Endodermal cell (in vitro differentiated cells): ENCODE measurements at regions not wholly inside any gene's neighbourhood (a gene's known extent, or its start where the extent isn't known, plus 50 kb on each side); places are given as distances from the start of the nearest gene placed in this dataset.

Experiments
- DNase-seq: peaks from one replicate; pipeline ENCODE4 v3.0.0-alpha.2; 2017
- H3K27ac ChIP-seq: 2 replicates; pipeline ENCODE4 v1.5.1; 2013; ENCODE audit warnings: mild to moderate bottlenecking, low read depth, low read length, moderate library complexity
- H3K27me3 ChIP-seq: 2 replicates; pipeline ENCODE4 v1.6.1; 2013; ENCODE audit warnings: mild to moderate bottlenecking, low read length, moderate library complexity; ENCODE audit not compliant: insufficient read depth, control insufficient read depth, poor library complexity, severe bottlenecking
- H3K36me3 ChIP-seq: 2 replicates; pipeline ENCODE4 v1.7.0; 2013; ENCODE audit warnings: mild to moderate bottlenecking, low read length, moderate library complexity; ENCODE audit not compliant: control insufficient read depth, insufficient read depth
- H3K4me1 ChIP-seq: one replicate; pipeline ENCODE4 v1.7.0; 2013; ENCODE audit warnings: low read length; ENCODE audit not compliant: control insufficient read depth, insufficient read depth
- H3K4me3 ChIP-seq: 2 replicates; pipeline ENCODE4 v1.5.1; 2013; ENCODE audit warnings: mild to moderate bottlenecking, low read length, moderate library complexity
- H3K9ac ChIP-seq: 2 replicates; pipeline ENCODE4 v1.6.1; 2013; ENCODE audit warnings: mild to moderate bottlenecking, low read length, moderate library complexity; ENCODE audit not compliant: poor library complexity, severe bottlenecking; ENCODE audit errors: extremely low read depth
- H3K9me3 ChIP-seq: 2 replicates; pipeline ENCODE4 v1.6.1; 2013; ENCODE audit warnings: mild to moderate bottlenecking, low read length, moderate library complexity; ENCODE audit not compliant: control insufficient read depth
- H3K27ac Mint-ChIP-seq: 2 replicates; pipeline ENCODE4 v1.8.0; 2020; ENCODE audit warnings: mixed read lengths
- H3K27me3 Mint-ChIP-seq: 2 replicates; pipeline ENCODE4 v1.8.0; 2021; ENCODE audit warnings: mild to moderate bottlenecking, mixed read lengths; ENCODE audit not compliant: insufficient read depth
- H3K36me3 Mint-ChIP-seq: 2 replicates; pipeline ENCODE4 v1.8.0; 2020; ENCODE audit warnings: low read depth, mixed read lengths
- H3K4me1 Mint-ChIP-seq: 2 replicates; pipeline ENCODE4 v1.8.0; 2020; ENCODE audit warnings: mixed read lengths
- H3K4me3 Mint-ChIP-seq: 2 replicates; pipeline ENCODE4 v1.8.0; 2020; ENCODE audit warnings: mild to moderate bottlenecking, moderate library complexity, mixed read lengths
- H3K9me3 Mint-ChIP-seq: 2 replicates; pipeline ENCODE4 v1.8.0; 2020; ENCODE audit warnings: mild to moderate bottlenecking, mixed read lengths
- CTCF ChIP-seq: fragments of 200-600 bp; sonication (generic); conservative IDR thresholded peaks from 2 replicates; pipeline ENCODE4 v1.5.0; 2021; ENCODE audit warnings: antibody characterized with exemption, mild to moderate bottlenecking
- WGBS, 2 experiments: methylation state at CpG; one replicate each; pipeline versions ENCODE4 v1.1.5 to v1.1.7; 2013; ENCODE audit warnings: missing lambda C conversion rate in 2 of 2, mixed read lengths in 1 of 2; ENCODE audit not compliant: insufficient coverage in 1 of 2, insufficient read length in 1 of 2; 5-methylcytosine and 5-hydroxymethylcytosine counted together

GRCh38 chr4:100268789-100269188 lies 78.5 kb upstream of the DDIT4L start:
- 82 to 92% methylated on average over 2 of the region's 2 CpGs for WGBS, 2 experiments
- H3K4me3 ChIP-seq: no peak overlapping the region

DNA sequence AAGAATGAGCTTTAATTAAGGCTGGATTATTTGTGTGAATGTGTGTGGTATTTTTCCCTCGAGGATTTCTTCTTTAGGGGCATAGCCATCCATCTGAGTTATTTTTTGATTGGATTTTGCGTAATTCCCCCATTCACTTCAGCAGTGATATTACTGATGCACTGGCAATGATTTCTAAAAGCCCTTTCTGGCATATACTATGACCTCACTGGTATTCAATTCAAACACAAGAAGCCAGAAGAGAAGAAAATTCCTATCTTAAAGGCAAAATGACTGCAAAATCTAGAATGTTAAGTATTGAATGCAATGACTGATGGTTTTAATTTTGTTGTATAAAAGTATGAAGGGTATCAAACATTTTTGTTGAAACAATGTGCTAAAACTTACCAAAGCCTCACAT lies 71.1 kb upstream of the DDIT4L start:
- no peak for DNase-seq
- Mint-ChIP-seq H3K27ac (no peak overlapping the region), H3K27me3 (no peaks in the 10 kb centered on the region), H3K4me1 (peaks cover 12% of the 10 kb centered on the region), H3K36me3 (no peaks in the 10 kb centered on the region), H3K9me3 (peaks cover 24% of the 10 kb centered on the region), H3K4me3 (no peak overlapping the region)
- Histone ChIP-seq H3K36me3 (no peaks in the 10 kb centered on the region), H3K9me3 (no peaks in the 10 kb centered on the region), H3K27ac (no peak overlapping the region), H3K9ac (no peak overlapping the region), H3K4me3 (no peak overlapping the region), H3K4me1 (no peaks in the 10 kb centered on the region), H3K27me3 (no peaks in the 10 kb centered on the region)
- no peak for TF ChIP-seq CTCF
- 91 to 100% methylated on average over 2 of the region's 2 CpGs for WGBS, 2 experiments

More at GRCh38 chr4:100268789-100269188, 78.5 kb upstream of the DDIT4L start:
- no peak for DNase-seq
- Mint-ChIP-seq H3K4me3 (no peak overlapping the region), H3K27me3 (no peaks in the 10 kb centered on the region), H3K36me3 (no peaks in the 10 kb centered on the region), H3K4me1 (no peaks in the 10 kb centered on the region), H3K9me3 (peaks cover 35% of the 10 kb centered on the region), H3K27ac (no peak overlapping the region)
- TF ChIP-seq CTCF: no peak
- no peaks in the 10 kb centered on the region for H3K4me1 ChIP-seq
- H3K9ac ChIP-seq: no peak overlapping the region
- H3K27ac ChIP-seq: no peak overlapping the region
- H3K9me3 ChIP-seq: peaks cover 19% of the 10 kb centered on the region
- H3K36me3 ChIP-seq: no peaks in the 10 kb centered on the region
- H3K27me3 ChIP-seq: no peaks in the 10 kb centered on the region

DNA sequence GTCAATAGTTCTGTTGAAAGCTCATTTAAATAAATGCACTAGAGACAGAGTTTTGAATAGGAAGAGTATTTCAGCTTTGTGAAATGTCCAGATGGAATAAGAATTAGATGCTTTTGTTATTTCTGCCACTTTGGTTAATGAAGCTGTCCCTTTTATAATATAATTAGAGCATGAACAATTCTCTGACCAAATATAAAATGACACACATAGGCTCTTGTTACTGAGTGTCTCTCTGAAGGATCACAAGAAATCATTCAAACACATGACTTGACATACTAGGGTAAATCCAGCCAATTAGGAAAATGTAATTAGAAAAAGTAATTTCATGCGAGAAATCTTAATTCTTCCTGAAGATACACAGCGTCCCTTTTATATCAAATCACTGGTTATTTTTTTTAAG lies 68.4 kb upstream of the DDIT4L start:
- WGBS, 2 experiments: 85% methylated on average over 2 of the region's 2 CpGs; no CpG with 5 or more reads in 1 of the 2 experiments
- no peak for DNase-seq
- Mint-ChIP-seq H3K27ac (no peak overlapping the region), H3K4me1 (peaks cover 12% of the 10 kb centered on the region), H3K36me3 (no peaks in the 10 kb centered on the region), H3K27me3 (peaks cover 2% of the 10 kb centered on the region), H3K9me3 (peaks cover 12% of the 10 kb centered on the region), H3K4me3 (no peak overlapping the region)
- no peak for TF ChIP-seq CTCF
- Histone ChIP-seq H3K27me3 (no peaks in the 10 kb centered on the region), H3K4me3 (no peak overlapping the region), H3K36me3 (no peaks in the 10 kb centered on the region), H3K9me3 (no peaks in the 10 kb centered on the region), H3K9ac (no peak overlapping the region), H3K4me1 (no peaks in the 10 kb centered on the region), H3K27ac (no peak overlapping the region)
